ENCODE measurements at regions not wholly inside any gene's neighbourhood (a gene's known extent, or its start where the extent isn't known, plus 50 kb on each side); places are given as distances from the start of the nearest gene placed in this dataset.
A peak's percentile ranks its signal among the peaks of the same experiment; 100 is the strongest.

DNA sequence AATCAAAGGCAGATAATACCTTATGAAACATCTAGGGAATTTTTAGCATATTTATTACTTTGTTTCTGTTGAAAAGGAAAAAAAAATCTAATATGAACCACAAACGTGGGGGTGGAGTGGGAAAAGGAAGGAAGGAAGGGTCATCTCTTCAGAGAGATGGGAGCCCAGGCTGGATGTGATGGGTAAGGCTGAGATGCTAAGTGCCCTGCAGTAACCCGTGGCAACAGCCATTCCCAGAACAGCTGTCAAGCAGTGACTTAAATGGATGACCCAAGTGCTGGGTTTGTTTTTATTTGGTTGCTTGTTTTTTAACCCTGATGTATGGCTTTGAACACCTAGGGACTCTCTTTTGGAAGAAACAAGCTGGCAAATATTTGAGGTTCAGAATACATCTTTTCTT lies 50.7 kb upstream of the KLF7 start:
- H3K9me3 ChIP-seq (ENCODE audit: low read length), result no peaks in the 10 kb centered on the region
- H3K4me3 ChIP-seq (ENCODE audit: low read length), result no peak overlapping the region
- H3K4me1 ChIP-seq (ENCODE audit: insufficient read depth, low read length), result peaks cover 38% of the 10 kb centered on the region

DNA sequence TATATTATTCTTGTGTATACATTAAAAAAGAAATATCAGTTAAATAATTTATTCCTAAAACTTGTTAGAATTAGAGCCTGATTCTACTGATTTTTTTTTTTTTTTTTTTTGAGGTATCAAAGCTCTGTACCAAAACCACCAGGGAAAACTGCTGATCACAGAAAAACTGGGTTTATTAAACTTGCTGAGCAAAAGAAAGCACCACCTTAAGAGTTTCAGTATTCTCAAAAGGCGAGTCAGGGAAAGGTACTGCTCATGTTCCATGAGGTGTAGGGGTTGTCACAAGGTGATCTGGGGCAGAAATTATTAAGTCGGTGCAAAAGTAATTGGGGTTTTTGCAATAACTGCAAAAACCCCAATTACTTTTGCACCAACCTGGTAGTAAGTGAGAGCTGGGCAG lies 51.7 kb upstream of the KLF7 start:
- peaks cover 44% of the 10 kb centered on the region for H3K4me1 ChIP-seq (ENCODE audit: insufficient read depth, low read length)
- H3K4me3 ChIP-seq (ENCODE audit: low read length), result no peak overlapping the region
- H3K36me3 ChIP-seq (ENCODE audit: insufficient read depth, low read length), result no peaks in the 10 kb centered on the region
- H3K27me3 ChIP-seq (ENCODE audit: insufficient read depth, low read length), result no peaks in the 10 kb centered on the region
- no peak overlapping the region for H2AFZ ChIP-seq (ENCODE audit: low read depth, low read length)
- H3K9me3 ChIP-seq (ENCODE audit: low read length), result no peaks in the 10 kb centered on the region

More for the DNA sequence above, 50.7 kb upstream of the KLF7 start:
- H3K27me3 ChIP-seq (ENCODE audit: insufficient read depth, low read length), result no peaks in the 10 kb centered on the region
- H3K36me3 ChIP-seq (ENCODE audit: insufficient read depth, low read length), result no peaks in the 10 kb centered on the region
- H2AFZ ChIP-seq (ENCODE audit: low read depth, low read length), result no peak overlapping the region

- Histone ChIP-seq H2AFZ (ENCODE audit: low read depth, low read length) (peak overlapping the region; percentile 22), H3K4me1 (ENCODE audit: insufficient read depth, low read length) (peaks cover 56% of the 10 kb centered on the region), H3K27me3 (ENCODE audit: insufficient read depth, low read length) (no peaks in the 10 kb centered on the region), H3K36me3 (ENCODE audit: insufficient read depth, low read length) (no peaks in the 10 kb centered on the region), H3K9me3 (ENCODE audit: low read length) (no peaks in the 10 kb centered on the region), H3K4me3 (ENCODE audit: low read length) (no peak overlapping the region)
These were observed 53.4 kb upstream of the KLF7 start for GRCh38 chr2:207219081-207219630.

DNA sequence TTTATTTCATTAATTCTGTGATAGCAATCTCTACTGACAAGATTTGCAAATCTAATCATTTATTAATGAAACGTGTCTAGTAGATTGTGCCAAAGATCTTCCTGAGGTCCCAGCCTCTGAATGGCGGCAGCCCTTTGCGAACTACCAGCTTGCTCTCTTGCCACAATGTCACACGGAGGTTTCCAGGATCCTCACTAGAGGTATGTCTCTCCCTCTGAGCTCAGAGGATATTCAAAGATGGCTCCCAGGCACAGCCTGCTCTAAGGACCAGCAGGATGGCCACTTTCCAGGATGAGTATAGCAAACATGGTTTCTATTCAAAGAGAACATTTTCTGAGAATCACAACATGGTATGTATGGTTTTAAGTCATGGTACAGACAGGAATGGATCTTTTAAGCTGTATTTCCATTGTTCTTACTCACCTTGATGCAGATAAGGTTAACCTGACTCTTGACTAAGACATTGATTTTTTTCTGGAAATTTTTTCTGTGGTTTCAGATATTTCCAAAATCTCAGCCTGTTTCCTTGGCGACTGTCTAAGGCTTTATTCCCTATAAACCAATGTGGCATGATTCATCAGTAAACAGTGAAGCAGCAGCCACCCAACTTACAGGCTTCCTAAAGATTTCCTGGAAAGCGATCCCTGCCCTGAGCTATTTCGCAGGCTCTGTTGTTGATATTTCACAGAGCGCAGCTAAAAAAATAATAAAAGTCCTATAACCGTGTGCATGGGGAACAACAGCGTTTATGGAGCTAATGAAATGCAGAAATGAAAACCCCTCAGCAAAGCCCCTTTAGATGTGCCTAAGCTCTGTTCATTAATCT lies 54.1 kb upstream of the KLF7 start:
- Histone ChIP-seq H2AFZ (ENCODE audit: low read depth, low read length) (peak overlapping the region; percentile 22), H3K36me3 (ENCODE audit: insufficient read depth, low read length) (no peaks in the 10 kb centered on the region), H3K4me3 (ENCODE audit: low read length) (no peak overlapping the region), H3K27me3 (ENCODE audit: insufficient read depth, low read length) (no peaks in the 10 kb centered on the region), H3K4me1 (ENCODE audit: insufficient read depth, low read length) (peaks cover 58% of the 10 kb centered on the region), H3K9me3 (ENCODE audit: low read length) (no peaks in the 10 kb centered on the region)

GRCh38 chr2:207221731-207222130 lies 56.0 kb upstream of the KLF7 start:
- peaks cover 51% of the 10 kb centered on the region for H3K4me1 ChIP-seq (ENCODE audit: insufficient read depth, low read length)

DNA sequence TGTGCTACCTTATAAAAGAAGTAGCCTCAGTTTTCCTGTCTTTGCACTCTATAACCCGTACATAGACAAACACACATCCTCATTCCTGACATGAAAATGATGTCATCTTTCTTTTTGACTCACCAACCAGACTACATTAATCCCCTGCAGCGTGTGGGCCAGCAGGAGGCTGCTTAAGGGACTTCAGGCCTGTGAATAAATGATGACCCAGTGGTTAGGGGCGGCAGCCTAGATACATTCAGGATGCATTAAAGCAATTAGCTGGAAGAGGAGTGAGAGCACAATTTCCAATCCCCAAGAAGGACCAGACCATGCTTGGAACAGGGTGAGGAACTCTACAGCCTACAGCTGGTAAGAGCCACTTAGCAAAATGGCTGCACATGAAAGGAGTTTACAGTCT lies 57.3 kb upstream of the KLF7 start:
- Histone ChIP-seq H3K36me3 (ENCODE audit: insufficient read depth, low read length) (no peaks in the 10 kb centered on the region), H3K27me3 (ENCODE audit: insufficient read depth, low read length) (no peaks in the 10 kb centered on the region), H3K4me3 (ENCODE audit: low read length) (no peak overlapping the region), H3K9me3 (ENCODE audit: low read length) (no peaks in the 10 kb centered on the region), H2AFZ (ENCODE audit: low read depth, low read length) (no peak overlapping the region), H3K4me1 (ENCODE audit: insufficient read depth, low read length) (peaks cover 48% of the 10 kb centered on the region)

More at GRCh38 chr2:207221731-207222130, 56.0 kb upstream of the KLF7 start:
- Histone ChIP-seq H3K36me3 (ENCODE audit: insufficient read depth, low read length) (no peaks in the 10 kb centered on the region), H3K27me3 (ENCODE audit: insufficient read depth, low read length) (no peaks in the 10 kb centered on the region), H3K9me3 (ENCODE audit: low read length) (no peaks in the 10 kb centered on the region), H2AFZ (ENCODE audit: low read depth, low read length) (no peak overlapping the region), H3K4me3 (ENCODE audit: low read length) (no peak overlapping the region)

DNA sequence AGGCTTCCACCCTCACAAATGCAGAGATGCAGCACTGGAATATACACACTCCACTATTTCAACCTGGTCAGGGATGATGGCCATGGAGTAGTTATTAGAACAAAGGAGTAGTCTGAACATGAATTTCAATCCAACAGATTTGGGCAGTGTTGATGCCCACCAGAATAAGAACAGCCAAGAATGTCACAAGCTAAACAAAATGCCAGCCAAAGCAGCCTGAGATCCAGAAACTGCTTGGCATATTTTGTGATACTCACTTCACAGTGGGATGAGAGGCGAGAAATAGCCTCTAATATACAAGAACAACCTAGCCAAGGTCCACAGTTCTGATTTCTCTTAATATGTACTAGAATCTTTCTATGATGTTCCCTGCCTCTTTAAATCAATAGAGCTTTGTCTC lies 58.6 kb upstream of the KLF7 start:
- H3K36me3 ChIP-seq (ENCODE audit: insufficient read depth, low read length), result no peaks in the 10 kb centered on the region
- no peaks in the 10 kb centered on the region for H3K27me3 ChIP-seq (ENCODE audit: insufficient read depth, low read length)
- H3K4me3 ChIP-seq (ENCODE audit: low read length), result no peak overlapping the region
- H3K9me3 ChIP-seq (ENCODE audit: low read length), result no peaks in the 10 kb centered on the region
- H2AFZ ChIP-seq (ENCODE audit: low read depth, low read length), result no peak overlapping the region
- H3K4me1 ChIP-seq (ENCODE audit: insufficient read depth, low read length), result peaks cover 42% of the 10 kb centered on the region

DNA sequence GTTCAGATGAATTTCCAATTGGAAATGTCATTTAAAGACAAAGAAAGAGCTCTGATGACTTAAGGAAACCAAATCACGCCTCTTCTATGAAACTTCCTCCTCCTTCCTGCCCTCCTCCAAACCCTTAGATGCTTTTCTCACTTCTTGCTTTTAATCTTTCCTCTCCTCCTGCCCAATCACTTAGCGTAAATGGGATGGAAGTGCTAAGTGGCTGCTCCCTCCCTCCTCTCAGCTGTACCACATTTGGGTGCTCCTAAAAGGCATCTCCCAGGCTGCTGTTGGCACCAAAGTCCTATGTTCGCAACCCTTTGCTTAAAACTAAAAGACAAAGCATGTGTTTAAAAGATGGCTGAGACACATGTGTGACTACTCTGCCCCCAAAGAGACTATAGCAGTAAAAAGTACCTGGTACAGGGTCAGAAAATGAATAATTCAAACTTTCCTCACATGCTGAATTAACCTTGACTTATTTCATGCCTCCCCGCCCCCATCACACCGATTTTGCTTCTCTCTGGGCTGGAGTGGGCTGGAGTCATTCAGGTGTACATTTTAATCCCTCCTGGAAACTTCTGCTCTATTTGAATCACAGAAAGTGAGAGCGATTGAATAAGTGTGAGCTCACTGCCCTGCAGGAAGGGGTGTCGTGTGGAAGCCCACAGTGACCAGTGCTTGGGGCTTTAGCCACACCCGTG lies 59.2 kb upstream of the KLF7 start:
- Histone ChIP-seq H2AFZ (ENCODE audit: low read depth, low read length) (no peak overlapping the region), H3K9me3 (ENCODE audit: low read length) (no peaks in the 10 kb centered on the region), H3K4me1 (ENCODE audit: insufficient read depth, low read length) (peaks cover 37% of the 10 kb centered on the region), H3K36me3 (ENCODE audit: insufficient read depth, low read length) (no peaks in the 10 kb centered on the region), H3K4me3 (ENCODE audit: low read length) (no peak overlapping the region), H3K27me3 (ENCODE audit: insufficient read depth, low read length) (no peaks in the 10 kb centered on the region)

DNA sequence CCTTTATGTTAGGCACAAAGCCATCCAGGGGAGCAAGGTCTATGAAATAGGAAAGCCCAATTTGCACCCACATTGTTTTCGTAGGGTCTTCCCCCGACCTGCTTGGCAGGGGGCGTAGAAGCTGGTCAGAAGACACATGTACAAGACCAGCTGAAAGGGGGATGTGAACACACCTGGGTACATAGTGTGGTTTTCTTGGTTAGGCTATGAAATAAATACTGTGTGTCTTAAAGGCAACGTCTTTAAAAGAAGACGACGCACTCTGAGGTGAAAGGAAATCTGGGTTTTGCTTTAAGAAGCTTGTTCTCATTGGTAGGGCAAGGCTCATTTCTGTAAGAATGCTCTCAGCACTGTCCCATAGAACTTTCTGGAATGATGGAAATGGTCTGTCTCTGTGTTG lies 60.0 kb upstream of the KLF7 start:
- Histone ChIP-seq H3K9me3 (ENCODE audit: low read length) (no peaks in the 10 kb centered on the region), H3K4me3 (ENCODE audit: low read length) (no peak overlapping the region), H3K27me3 (ENCODE audit: insufficient read depth, low read length) (no peaks in the 10 kb centered on the region), H2AFZ (ENCODE audit: low read depth, low read length) (no peak overlapping the region), H3K4me1 (ENCODE audit: insufficient read depth, low read length) (peaks cover 32% of the 10 kb centered on the region), H3K36me3 (ENCODE audit: insufficient read depth, low read length) (no peaks in the 10 kb centered on the region)

DNA sequence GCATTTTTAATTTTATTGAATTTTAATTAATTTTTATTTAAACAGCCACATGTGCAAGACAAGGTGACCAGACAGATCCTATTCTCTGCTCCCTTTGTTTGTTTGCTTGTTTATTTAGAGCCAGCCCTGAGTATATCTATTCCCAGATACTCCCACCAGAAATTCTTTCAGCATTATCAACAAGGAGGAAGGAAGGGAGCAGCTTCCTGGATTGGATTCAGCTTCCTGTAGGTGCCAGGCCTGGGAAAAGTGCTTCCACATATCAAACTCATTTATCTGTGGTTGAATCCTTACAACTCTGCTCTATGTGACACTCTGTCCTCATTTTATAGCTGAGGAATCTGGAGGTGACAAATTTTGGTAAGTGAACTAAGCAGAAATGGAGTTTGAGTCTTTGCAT lies 60.5 kb upstream of the KLF7 start:
- no peak overlapping the region for H3K4me3 ChIP-seq (ENCODE audit: low read length)
- H3K4me1 ChIP-seq (ENCODE audit: insufficient read depth, low read length), result peaks cover 37% of the 10 kb centered on the region
- H3K9me3 ChIP-seq (ENCODE audit: low read length), result no peaks in the 10 kb centered on the region
- H3K36me3 ChIP-seq (ENCODE audit: insufficient read depth, low read length), result no peaks in the 10 kb centered on the region
- H2AFZ ChIP-seq (ENCODE audit: low read depth, low read length), result no peak overlapping the region
- H3K27me3 ChIP-seq (ENCODE audit: insufficient read depth, low read length), result no peaks in the 10 kb centered on the region

DNA sequence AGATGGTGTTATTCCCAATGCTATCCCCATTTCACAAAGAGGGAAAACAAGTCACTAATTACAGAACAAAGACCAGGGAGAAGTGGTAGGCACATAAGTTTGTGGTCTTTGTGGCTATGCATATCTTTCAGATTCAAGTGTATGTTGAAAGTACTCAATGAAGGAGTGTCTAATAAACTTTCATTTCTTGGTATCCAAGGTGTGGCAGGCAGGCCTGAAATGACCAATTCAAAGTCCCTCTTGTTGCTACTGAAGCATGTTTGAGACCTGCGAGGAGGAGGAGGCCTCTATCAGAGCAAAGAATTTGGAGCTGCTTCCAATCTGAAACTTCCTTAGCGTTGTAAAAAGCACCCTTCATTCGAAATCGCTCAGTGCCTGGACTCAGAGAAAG lies 60.9 kb upstream of the KLF7 start:
- Histone ChIP-seq H3K9me3 (ENCODE audit: low read length) (no peaks in the 10 kb centered on the region), H3K4me1 (ENCODE audit: insufficient read depth, low read length) (peaks cover 41% of the 10 kb centered on the region), H3K4me3 (ENCODE audit: low read length) (no peak overlapping the region), H3K36me3 (ENCODE audit: insufficient read depth, low read length) (no peaks in the 10 kb centered on the region), H3K27me3 (ENCODE audit: insufficient read depth, low read length) (no peaks in the 10 kb centered on the region), H2AFZ (ENCODE audit: low read depth, low read length) (no peak overlapping the region)

DNA sequence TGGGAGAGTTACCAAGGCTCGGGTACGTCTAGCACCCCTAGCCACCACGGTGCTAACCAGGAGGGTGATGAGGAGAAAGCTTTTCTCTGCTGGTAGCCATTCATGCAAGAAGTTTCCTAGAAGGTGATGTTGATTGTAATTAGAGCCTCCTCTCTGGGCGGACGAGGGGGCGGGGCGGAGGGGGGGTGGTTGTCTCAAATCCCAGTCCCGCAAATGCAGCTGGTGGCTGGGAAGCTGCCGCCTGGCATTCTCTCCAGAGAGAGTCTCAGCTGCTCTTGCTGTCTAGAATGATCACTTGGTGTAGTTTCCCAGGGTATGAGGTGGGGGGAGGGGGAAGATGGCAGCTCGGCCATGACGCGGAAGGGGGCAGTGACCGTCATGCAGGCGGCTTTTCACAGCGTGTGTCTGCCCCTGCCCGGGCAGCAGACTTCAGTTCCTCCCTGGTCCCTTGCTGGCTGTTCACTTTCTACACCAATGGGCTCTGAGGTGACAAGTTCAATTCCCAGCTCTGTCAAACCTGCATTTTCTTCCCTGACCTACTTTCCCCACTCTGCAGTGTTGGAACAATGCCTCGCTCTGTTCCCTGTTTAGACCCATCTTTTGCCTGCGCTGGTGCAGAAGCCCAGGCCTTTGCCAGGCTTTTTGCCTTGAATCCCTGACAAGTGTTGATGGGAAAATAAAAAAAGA lies 61.5 kb upstream of the KLF7 start:
- Histone ChIP-seq H3K9me3 (ENCODE audit: low read length) (no peaks in the 10 kb centered on the region), H3K4me3 (ENCODE audit: low read length) (no peak overlapping the region), H3K27me3 (ENCODE audit: insufficient read depth, low read length) (no peaks in the 10 kb centered on the region), H2AFZ (ENCODE audit: low read depth, low read length) (no peak overlapping the region), H3K4me1 (ENCODE audit: insufficient read depth, low read length) (peaks cover 41% of the 10 kb centered on the region), H3K36me3 (ENCODE audit: insufficient read depth, low read length) (no peaks in the 10 kb centered on the region)

DNA sequence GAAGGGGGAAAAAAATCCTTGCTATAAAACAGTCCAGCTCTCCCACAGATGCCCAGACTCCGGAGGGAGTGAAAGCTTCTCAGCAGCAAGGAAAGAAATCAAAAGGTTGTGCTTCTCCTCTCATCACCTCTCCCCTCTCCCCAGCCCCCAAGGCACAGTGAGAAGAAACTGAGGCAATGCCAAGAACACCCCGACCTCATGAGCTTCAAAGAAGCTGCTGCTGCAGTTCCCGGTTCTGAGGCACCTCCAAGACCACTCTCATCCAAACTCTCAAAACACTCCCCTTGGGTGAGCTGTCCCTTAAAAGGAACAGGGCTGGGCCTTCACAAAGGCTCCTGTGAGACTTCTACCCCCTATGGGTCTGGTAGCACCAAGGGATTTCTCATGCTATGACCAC lies 62.0 kb upstream of the KLF7 start:
- no peaks in the 10 kb centered on the region for H3K36me3 ChIP-seq (ENCODE audit: insufficient read depth, low read length)
- no peak overlapping the region for H2AFZ ChIP-seq (ENCODE audit: low read depth, low read length)
- H3K4me3 ChIP-seq (ENCODE audit: low read length), result no peak overlapping the region
- H3K27me3 ChIP-seq (ENCODE audit: insufficient read depth, low read length), result no peaks in the 10 kb centered on the region
- H3K4me1 ChIP-seq (ENCODE audit: insufficient read depth, low read length), result peaks cover 36% of the 10 kb centered on the region
- H3K9me3 ChIP-seq (ENCODE audit: low read length), result no peaks in the 10 kb centered on the region

Data from neuron (in vitro differentiated cells).